ENCODE measurements at regions not wholly inside any gene's neighbourhood (a gene's known extent, or its start where the extent isn't known, plus 50 kb on each side); places are given as distances from the start of the nearest gene placed in this dataset.

- Histone ChIP-seq H3K9me3 (no peaks in the 10 kb centered on the region), H3K4me1 (peaks cover 5 to 20% (median 10%) of the 10 kb centered on the region in 4 donors), H3K4me3 (no peak overlapping the region), H3K27me3 (no peaks in the 10 kb centered on the region), H3K27ac (no peak overlapping the region), H3K36me3 (no peaks in the 10 kb centered on the region)
- intact Hi-C loops (cut with DNase I; ENCODE audit: low total_unique reads) = no loop called here
- WGBS, 2 donors (ENCODE audit: low coverage in 1 of 2) = 60 to 85% methylated on average over 1 to 8 of the region's 8 CpGs
- TF ChIP-seq POLR2A (IDR thresholded peaks at IDR 0.05) = no peak
- no peak for TF ChIP-seq EP300 (IDR thresholded peaks at IDR 0.05; ENCODE audit: low read depth)
- no peak for TF ChIP-seq POLR2AphosphoS5 (IDR thresholded peaks at IDR 0.05)
- TF ChIP-seq, protein P1, sequence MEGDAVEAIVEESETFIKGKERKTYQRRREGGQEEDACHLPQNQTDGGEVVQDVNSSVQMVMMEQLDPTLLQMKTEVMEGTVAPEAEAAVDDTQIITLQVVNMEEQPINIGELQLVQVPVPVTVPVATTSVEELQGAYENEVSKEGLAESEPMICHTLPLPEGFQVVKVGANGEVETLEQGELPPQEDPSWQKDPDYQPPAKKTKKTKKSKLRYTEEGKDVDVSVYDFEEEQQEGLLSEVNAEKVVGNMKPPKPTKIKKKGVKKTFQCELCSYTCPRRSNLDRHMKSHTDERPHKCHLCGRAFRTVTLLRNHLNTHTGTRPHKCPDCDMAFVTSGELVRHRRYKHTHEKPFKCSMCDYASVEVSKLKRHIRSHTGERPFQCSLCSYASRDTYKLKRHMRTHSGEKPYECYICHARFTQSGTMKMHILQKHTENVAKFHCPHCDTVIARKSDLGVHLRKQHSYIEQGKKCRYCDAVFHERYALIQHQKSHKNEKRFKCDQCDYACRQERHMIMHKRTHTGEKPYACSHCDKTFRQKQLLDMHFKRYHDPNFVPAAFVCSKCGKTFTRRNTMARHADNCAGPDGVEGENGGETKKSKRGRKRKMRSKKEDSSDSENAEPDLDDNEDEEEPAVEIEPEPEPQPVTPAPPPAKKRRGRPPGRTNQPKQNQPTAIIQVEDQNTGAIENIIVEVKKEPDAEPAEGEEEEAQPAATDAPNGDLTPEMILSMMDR (IDR thresholded peaks at IDR 0.05) = no peak
- in situ Hi-C loops (cut with MboI; ENCODE audit: low pct_ligation_motif_present in 1 of 4, low pct_unique_long_range_greater_than_20kb in 1 of 4, low sequenced_read_pairs in 3 of 4) = no loop called here
- no peak for DNase-seq
Observed at GRCh38 chr1:229159668-229160544, 111.0 kb upstream of the RAB4A start.

DNA sequence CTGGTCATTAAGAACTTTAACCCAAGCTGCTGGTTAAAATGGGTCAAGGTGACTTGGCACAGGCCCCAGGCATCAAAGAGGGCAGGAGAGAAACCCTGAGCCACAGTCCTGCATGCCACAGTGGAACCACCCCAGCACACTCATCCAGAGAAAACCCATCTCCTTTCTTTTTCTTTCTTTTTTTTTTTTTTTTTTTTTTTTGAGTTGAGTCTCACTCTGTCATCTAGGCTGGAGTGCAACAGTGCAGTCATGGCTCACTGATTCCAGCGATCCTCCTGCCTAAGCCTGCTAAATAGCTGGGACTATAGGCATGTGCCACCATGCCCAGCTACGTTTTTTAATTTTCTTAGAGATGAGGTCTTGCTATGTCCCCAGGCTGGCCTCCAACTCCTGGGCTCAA, 109.2 kb upstream of the RAB4A start:
- peaks cover 7 to 31% (median 15%) of the 10 kb centered on the region in 4 donors for H3K4me1 ChIP-seq
- DNase-seq = no peak
- H3K9me3 ChIP-seq = no peaks in the 10 kb centered on the region
- H3K27me3 ChIP-seq = no peaks in the 10 kb centered on the region
- H3K27ac ChIP-seq = no peak overlapping the region
- intact Hi-C loops (cut with DNase I; ENCODE audit: low total_unique reads) (no loop called here), in situ Hi-C loops (cut with MboI; ENCODE audit: low pct_ligation_motif_present in 1 of 4, low pct_unique_long_range_greater_than_20kb in 1 of 4, low sequenced_read_pairs in 3 of 4) (no loop called here)
- H3K4me3 ChIP-seq = no peak overlapping the region
- 95% methylated on average over 2 of the region's 2 CpGs; no CpG with 5 or more reads in 1 of the 2 donors for WGBS, 2 donors (ENCODE audit: low coverage in 1 of 2)
- TF ChIP-seq EP300 (IDR thresholded peaks at IDR 0.05; ENCODE audit: low read depth) (no peak), POLR2A (IDR thresholded peaks at IDR 0.05) (no peak), POLR2AphosphoS5 (IDR thresholded peaks at IDR 0.05) (no peak)
- TF ChIP-seq, protein P1 (IDR thresholded peaks at IDR 0.05) = no peak
- H3K36me3 ChIP-seq = no peaks in the 10 kb centered on the region

DNA sequence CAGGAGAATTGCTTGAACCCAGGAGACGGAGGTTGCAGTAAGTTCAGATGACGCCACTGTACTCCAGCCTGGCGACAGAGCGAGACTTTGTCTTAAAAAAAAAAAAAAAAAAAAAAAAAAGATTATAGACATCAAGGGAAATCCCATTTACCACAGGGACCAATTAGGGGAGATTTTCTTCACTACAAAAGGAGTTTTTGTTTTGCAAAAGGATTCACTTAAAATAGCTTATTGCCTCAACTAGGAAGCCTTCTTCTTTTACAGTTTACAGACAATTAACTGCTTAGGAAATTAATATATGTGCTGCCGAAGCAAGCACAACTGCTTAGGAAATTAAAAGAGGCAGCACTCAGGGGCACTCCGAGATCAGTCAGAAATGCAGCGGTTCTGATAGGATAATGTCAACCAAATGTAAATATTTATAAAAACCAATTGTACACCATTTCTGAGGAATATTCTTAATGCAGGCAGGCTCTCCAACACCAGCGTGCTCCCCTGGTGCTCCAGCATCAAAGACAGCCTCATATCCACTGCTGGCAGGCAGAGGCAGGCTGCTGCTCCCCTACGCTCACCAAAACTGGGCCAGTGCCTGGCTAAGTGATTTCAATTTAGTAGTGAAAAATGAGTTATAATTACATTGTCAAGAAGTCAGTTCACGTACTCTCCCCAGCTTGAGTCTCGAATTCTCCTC, 107.9 kb upstream of the RAB4A start:
- in situ Hi-C loops (cut with MboI; ENCODE audit: low pct_ligation_motif_present in 1 of 4, low pct_unique_long_range_greater_than_20kb in 1 of 4, low sequenced_read_pairs in 3 of 4) (no loop called here), intact Hi-C loops (cut with DNase I; ENCODE audit: low total_unique reads) (no loop called here)
- no peak overlapping the region for H3K27ac ChIP-seq
- H3K4me3 ChIP-seq = no peak overlapping the region
- peaks cover 7 to 31% (median 15%) of the 10 kb centered on the region in 4 donors for H3K4me1 ChIP-seq
- H3K36me3 ChIP-seq = no peaks in the 10 kb centered on the region
- WGBS, 2 donors (ENCODE audit: low coverage in 1 of 2) = 81 to 86% methylated on average over 8 to 11 of the region's 11 CpGs
- DNase-seq = no peak
- no peaks in the 10 kb centered on the region for H3K27me3 ChIP-seq
- H3K9me3 ChIP-seq = no peaks in the 10 kb centered on the region
- TF ChIP-seq POLR2AphosphoS5 (IDR thresholded peaks at IDR 0.05) (no peak), EP300 (IDR thresholded peaks at IDR 0.05; ENCODE audit: low read depth) (no peak), POLR2A (IDR thresholded peaks at IDR 0.05) (no peak)
- TF ChIP-seq, protein P1 (IDR thresholded peaks at IDR 0.05) = no peak

- WGBS, 2 donors (ENCODE audit: low coverage in 1 of 2) = 40% methylated on average over 1 of the region's 1 CpG; no CpG with 5 or more reads in 1 of the 2 donors
- Histone ChIP-seq H3K27ac (peak overlapping the region; percentile 71 to 83 (median 78)), H3K4me1 (peaks cover 7 to 24% (median 15%) of the 10 kb centered on the region in 4 donors), H3K36me3 (no peaks in the 10 kb centered on the region), H3K27me3 (no peaks in the 10 kb centered on the region), H3K4me3 (no peak overlapping the region), H3K9me3 (no peaks in the 10 kb centered on the region)
- intact Hi-C loops (cut with DNase I; ENCODE audit: low total_unique reads) = no loop called here
- DNase-seq = no peak
- in situ Hi-C loops (cut with MboI; ENCODE audit: low pct_ligation_motif_present in 1 of 4, low pct_unique_long_range_greater_than_20kb in 1 of 4, low sequenced_read_pairs in 3 of 4) = no loop called here
- TF ChIP-seq EP300 (IDR thresholded peaks at IDR 0.05; ENCODE audit: low read depth) = no peak
- TF ChIP-seq, protein P1 (IDR thresholded peaks at IDR 0.05) = peak in 1 of 5 experiments; percentile 12
Observed at GRCh38 chr1:229164348-229164747, 106.6 kb upstream of the RAB4A start.
